OCI-M1 (cell line): ENCODE measurements at regions not wholly inside any gene's neighbourhood (a gene's known extent, or its start where the extent isn't known, plus 50 kb on each side); places are given as distances from the start of the nearest gene placed in this dataset.

Source experiments
- DNase-seq: peaks from one replicate; lab custom pipeline; 2025; lab: John Stamatoyannopoulos, UW

- no peak for DNase-seq
These were observed 133.9 kb upstream of the MTAP start for GRCh38 chr9:21668516-21668915.

DNA sequence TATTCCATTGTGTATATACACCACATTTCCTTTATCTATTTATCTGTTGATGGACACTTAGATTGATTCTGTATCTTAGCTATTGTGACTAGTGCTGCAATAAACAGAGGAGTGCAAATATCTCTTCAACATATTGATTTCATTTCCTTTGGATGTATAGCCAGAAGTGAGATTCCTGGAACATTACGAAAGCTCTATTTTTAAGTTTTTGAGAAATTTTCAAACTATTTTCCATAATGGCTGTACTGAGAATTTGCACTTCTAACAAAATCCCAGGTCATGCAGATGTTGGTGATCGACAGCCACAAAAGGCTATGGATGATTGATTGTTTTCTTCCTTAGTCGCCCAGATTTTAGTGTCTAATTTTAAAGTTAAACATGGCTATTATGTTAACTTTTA, 132.7 kb upstream of the MTAP start:
- DNase-seq, result no peak

- peak; percentile 59 for DNase-seq
These were observed 132.1 kb upstream of the MTAP start for GRCh38 chr9:21670374-21670773.

DNA sequence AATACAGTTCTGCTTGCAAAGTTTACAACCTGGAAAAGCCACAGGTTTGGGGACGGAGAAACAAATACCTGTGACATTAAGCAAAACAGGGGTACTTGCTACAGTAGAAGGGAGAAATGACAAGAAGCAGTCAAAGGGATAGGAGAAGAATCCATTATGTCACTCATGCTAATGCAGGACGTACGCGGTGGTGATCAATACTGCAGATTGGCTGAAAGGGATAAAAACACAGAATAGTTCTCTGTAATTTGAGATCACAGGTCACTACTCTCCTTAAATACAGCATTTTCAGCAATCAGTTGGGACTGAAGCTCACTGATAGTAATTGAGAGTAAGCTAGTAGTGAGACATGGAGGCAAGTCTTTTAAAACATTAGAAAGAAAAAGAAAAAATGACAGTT, 130.3 kb upstream of the MTAP start:
- no peak for DNase-seq

DNA sequence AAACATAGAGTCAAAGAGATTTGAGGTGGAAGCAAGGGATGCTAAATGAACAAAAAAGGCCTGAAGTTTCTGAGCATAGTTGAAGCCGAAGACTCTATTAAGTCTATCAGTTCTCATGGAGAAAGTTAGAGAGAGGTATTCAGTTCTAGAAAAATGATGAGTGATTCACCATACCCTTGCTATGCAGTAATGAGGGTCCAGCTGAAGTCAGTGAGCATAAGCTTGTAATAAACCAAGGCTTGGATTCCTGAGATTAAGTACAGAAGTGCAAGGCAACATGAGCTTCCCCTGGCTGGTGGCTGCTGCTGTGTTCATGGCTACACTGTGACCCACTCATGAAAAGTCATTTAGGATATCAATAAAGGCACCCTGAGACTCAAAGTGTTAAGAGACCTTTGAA, 129.7 kb upstream of the MTAP start:
- no peak for DNase-seq

- DNase-seq, result no peak
These were observed 127.5 kb upstream of the MTAP start for GRCh38 chr9:21674894-21675293.

GRCh38 chr9:21677387-21677786, 125.0 kb upstream of the MTAP start:
- no peak for DNase-seq

GRCh38 chr9:21677834-21678233, 124.6 kb upstream of the MTAP start:
- peak; percentile 14 for DNase-seq

DNA sequence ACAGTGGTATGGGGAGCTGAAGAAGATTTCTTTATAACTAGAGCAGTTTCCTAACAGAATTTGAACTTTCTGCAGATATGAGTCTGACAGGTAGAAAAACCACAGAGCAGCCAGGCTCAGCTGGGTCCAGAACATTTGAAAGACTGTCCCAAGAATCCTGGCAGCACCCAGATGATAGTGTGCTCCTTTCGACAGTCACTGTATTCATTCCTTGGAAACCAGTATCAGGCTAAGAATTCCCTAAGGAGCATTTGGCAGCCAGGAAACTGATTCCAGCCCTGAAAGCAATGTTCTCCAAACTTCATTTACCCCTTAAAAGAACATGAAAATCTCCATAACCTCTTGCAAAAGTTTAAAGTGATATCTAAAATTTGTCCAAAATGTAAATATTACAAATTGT, 123.0 kb upstream of the MTAP start:
- no peak for DNase-seq

GRCh38 chr9:21680590-21680989, 121.8 kb upstream of the MTAP start:
- no peak for DNase-seq

DNA sequence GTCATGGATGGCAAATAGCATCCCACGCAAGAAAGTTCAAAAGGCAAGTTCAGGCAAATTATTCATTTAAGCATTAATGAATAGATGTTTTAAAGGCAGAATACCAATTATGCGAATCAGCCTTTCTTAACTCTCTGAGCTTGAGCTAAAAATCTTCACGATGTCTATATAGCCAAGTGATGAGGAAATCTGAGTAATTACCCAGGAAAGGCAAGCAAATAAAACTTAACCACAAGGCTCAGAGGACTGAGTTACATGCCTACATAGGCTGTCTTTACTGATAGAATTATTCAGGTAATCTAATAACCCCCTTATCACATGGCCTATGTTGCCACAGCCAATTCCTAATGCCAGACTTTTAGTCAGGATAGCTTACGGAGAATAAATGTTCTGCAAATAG, 120.8 kb upstream of the MTAP start:
- no peak for DNase-seq

GRCh38 chr9:21682381-21682780, 120.1 kb upstream of the MTAP start:
- no peak for DNase-seq

GRCh38 chr9:21682981-21683380, 119.5 kb upstream of the MTAP start:
- no peak for DNase-seq

DNA sequence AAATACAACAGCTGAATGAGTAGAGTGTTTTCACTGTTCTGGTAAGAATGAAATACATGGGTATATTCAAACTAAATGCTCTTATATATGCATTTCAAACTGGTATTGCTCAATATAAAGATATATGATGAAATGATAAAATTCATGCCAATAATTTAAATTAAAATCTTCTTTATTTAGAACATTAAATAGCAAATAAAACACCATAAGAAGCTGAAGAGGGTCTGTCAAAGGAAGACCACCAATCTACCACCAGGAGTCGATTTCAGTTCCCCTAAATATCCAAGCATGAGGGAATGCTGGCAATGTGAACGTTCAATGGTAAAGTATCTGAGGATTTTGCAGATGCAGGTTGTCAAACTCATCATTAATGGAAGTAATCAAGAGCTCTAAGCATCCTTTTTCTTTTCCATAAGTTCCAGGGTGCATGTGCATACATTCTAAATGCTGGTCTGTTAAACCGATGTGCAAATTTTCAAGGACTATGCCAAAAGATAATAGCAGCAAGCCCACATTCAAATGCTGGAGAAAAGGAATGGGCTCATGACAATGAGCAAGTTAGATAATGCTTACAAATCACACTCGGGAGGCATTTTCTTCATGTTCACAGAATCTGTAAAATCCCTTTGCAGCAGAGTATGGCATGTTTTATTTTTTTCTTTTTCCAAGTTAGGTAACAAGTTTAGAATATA, 118.8 kb upstream of the MTAP start:
- DNase-seq, result no peak

DNA sequence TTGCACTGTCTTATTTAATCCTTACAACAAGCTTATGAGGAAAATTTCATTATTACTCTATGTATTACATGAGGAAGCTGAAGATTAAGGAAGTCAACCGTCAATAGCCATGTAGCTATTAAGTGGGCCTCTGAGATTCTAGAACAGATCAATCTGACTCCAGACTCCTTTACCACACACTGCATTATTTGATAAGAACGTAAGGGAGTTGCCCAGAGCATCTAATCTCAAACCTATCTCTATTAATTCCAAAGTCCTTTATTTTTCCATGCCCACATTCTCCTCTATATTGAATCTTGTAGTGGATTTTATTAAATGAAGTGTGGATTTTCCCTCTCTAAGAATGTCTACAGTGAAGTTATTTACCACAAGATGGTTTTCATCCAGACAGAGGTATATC, 118.2 kb upstream of the MTAP start:
- DNase-seq, result no peak

- DNase-seq, result no peak
These were observed 117.5 kb upstream of the MTAP start for GRCh38 chr9:21684831-21685362.

GRCh38 chr9:21685502-21685901, 116.9 kb upstream of the MTAP start:
- DNase-seq, result no peak

DNA sequence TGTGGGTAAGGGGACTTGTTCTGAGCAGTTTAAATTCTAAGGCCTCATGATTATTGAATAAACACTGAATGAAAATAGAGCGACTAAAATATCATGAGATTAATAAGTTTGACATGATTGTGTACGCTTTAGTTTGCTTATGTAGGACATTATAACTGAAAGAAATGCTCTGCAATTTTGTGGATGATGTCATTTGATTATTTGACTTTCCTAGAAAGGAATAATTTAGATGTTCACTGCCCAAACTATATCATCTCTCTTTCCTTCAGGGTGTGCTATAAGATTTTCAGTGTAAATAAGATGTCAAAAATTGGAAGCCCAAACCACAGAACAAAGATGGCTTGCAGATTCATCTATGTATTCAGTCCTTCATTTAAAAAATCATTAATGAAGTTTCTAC, 115.7 kb upstream of the MTAP start:
- no peak for DNase-seq

DNA sequence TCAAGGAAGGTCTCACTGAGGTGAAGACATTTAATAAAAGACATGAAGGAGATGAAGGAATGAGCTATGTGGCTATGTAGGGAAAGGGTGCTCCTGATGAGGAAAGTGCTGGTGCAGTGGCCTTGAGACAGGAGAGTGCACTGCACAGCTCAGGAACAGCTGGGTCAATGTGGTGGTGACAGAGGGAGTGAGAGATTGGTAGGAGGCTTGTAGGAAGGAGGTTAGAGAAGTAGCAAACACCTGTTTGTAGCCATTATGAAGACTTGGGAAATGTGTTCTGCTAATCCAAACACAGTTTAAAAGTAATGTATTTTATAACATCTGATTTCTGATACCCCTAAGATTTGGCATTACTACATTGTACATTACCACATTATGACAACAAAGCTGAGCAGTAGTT, 115.1 kb upstream of the MTAP start:
- DNase-seq, result no peak

DNA sequence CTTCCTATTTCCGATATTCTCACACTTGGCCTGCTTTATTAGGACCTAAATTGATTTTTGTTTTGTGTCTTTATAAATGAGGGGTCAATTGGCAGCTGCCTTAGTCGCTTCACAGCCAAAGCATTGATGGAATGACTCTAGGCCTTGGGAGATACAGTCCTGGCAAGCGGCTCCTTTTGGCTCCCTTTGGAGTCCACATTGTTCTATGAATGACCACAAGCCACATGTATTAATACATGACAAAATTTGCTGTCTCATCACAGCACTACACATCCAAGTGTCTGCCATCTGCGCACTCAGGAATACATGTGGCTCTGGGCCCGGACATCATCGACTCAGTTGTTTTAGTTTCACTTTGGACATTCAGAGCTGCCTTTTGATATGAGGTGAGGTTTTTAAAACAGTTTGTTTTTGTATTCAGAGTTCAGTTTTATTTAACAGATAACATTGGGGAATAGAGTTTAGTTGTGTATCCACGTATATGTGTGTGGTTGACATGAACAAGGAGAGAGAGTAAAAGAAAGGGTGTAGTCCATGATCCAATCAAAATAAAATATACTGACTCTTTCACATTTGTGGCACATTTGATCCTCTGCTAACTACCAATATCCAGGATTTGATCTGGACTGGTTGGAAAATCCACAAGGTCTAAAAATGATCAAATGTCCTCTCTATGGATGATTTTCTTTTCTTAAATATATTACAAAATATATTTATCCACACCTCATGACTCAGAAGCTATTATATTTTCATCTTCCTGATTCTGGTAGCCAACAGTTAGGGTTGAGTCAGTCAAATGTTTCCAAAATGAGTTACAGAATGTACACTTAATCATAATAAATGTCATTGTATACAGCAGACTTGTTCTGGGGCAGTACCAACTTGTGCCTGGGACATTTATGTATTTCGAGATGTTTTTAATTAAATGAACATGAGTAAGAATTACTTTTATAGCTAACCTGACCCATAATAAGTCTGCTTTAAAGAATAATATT, 114.0 kb upstream of the MTAP start:
- peak; percentile 27 for DNase-seq

DNA sequence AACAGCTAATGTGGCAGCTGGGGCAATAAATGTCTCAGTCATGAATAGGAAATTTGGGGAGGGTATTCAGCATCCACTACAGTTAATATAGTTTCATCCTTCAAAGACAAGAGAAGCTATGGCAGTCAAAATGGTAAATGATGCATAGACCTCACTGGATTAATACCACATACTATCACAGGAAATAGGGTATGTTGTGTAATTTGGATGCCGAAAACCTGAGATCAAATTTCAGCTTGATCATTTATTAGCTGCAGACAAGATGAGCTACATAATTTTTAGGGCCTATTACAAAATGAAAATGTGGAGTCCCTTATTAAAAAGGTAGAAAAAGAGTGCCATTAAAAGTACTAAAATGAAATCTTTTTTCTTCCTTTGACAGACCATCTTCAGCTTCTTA, 112.6 kb upstream of the MTAP start:
- no peak for DNase-seq

- DNase-seq, result no peak
These were observed 111.9 kb upstream of the MTAP start for GRCh38 chr9:21690561-21690960.

DNA sequence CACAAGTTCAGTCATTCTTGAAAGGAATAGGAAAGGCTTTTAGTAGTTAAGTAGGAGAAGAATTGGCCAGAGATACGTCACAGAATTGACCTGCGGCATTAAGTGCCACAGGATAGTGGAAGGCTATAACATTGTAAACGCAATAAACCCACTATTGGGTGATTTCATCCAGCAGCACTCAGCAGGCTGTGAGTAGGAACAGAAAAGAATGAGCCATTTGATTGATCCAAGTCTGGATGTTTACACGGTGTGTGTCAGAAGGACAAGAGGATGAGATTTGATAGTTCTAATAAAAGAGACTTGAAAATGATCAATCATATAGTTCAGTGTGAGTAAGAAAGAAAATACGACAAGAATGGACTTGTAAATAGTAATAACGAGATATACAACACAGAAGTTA, 110.0 kb upstream of the MTAP start:
- DNase-seq, result no peak
